ENCODE measurements at regions not wholly inside any gene's neighbourhood (a gene's known extent, or its start where the extent isn't known, plus 50 kb on each side); places are given as distances from the start of the nearest gene placed in this dataset.
"Not testable (repeated sequence)": the region's sequence is repeated elsewhere in the genome, so short reads cannot be mapped to it uniquely, and the experiment has no call there.

DNA sequence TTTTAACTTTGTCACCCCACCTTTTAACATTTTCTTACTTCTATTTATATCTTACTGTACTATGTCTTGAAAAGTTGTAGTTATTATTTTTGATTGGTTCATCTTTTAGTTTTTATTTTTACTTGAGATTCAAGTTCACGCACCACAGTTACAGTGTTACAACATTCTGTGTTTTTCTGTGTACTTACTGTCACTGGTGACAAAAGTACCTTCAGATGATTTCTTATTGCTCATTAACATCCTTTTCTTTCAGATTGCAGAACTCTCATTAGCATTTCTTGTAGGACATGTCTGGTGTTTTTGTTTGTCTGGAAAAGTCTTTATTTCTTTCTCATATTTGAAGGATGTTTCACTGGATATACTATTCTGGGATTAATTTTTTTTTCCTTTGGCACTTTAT lies 289.9 kb downstream of the BCAT1 start:
- Histone ChIP-seq H3K27me3 (ENCODE audit: control insufficient read depth, insufficient read depth, low read length) (no peaks in the 10 kb centered on the region), H3K9me3 (ENCODE audit: control insufficient read depth in 2 of 3, insufficient read depth in 1 of 3, low read length in 3 of 3) (no peaks in the 10 kb centered on the region), H3K36me3 (ENCODE audit: control insufficient read depth in 2 of 3, insufficient read depth in 3 of 3, low read length in 3 of 3) (no peaks in the 10 kb centered on the region), H3K9ac (ENCODE audit: low read length in 3 of 3) (no peak overlapping the region), H3K27ac (ENCODE audit: low read depth in 2 of 2, low read length in 2 of 2) (no peak overlapping the region), H3K4me1 (ENCODE audit: control insufficient read depth in 2 of 3, insufficient read depth in 2 of 3, low read depth in 1 of 3, low read length in 3 of 3) (peaks cover 0 to 2% (median 0%) of the 10 kb centered on the region in 3 donors), H3K4me3 (ENCODE audit: low read length in 3 of 3) (no peak overlapping the region)
- intact Hi-C loops (cut with DNase I), result no loop called here
- DNase-seq (no peak), FAIRE-seq (no peak)
- no peak for TF ChIP-seq CTCF (IDR thresholded peaks at IDR 0.05; ENCODE audit: borderline replicate concordance, extremely low read depth, insufficient read depth)

DNA sequence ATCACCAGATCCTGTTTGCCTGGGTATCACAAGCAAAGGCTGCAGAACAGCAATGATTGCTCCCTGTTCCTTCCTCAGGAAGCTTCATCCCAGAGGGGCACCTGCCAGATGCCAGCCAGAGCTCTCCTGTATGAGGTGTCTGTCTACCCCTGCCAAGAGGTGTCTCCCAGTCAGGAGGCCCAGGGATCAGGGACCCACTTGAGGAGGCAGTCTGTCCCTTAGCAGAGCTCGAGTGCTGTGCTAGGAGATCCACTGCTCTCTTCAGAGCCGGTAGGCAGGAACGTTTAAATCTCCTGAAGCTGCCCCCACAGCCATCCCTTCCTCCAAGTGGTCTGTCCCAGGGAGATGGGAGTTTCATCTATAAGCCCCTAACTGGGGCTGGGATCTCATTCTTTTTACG lies 294.6 kb downstream of the BCAT1 start:
- H3K4me3 ChIP-seq (ENCODE audit: low read length in 3 of 3); FAIRE-seq; intact Hi-C loops (cut with DNase I); H3K27me3 ChIP-seq (ENCODE audit: control insufficient read depth, insufficient read depth, low read length); H3K9ac ChIP-seq (ENCODE audit: low read length in 3 of 3); H3K9me3 ChIP-seq (ENCODE audit: control insufficient read depth in 2 of 3, insufficient read depth in 1 of 3, low read length in 3 of 3); H3K36me3 ChIP-seq (ENCODE audit: control insufficient read depth in 2 of 3, insufficient read depth in 3 of 3, low read length in 3 of 3); DNase-seq; H3K27ac ChIP-seq (ENCODE audit: low read depth in 2 of 2, low read length in 2 of 2); H3K4me1 ChIP-seq (ENCODE audit: control insufficient read depth in 2 of 3, insufficient read depth in 2 of 3, low read depth in 1 of 3, low read length in 3 of 3): not testable (repeated sequence)

- no peak for FAIRE-seq
These were observed 299.3 kb downstream of the BCAT1 start for GRCh38 chr12:24649634-24650033.

GRCh38 chr12:24649209-24649608 lies 299.7 kb downstream of the BCAT1 start:
- Histone ChIP-seq H3K27ac (ENCODE audit: low read depth in 2 of 2, low read length in 2 of 2) (no peak overlapping the region), H3K9me3 (ENCODE audit: control insufficient read depth in 2 of 3, insufficient read depth in 1 of 3, low read length in 3 of 3) (no peaks in the 10 kb centered on the region), H3K27me3 (ENCODE audit: control insufficient read depth, insufficient read depth, low read length) (no peaks in the 10 kb centered on the region), H3K4me1 (ENCODE audit: control insufficient read depth in 2 of 3, insufficient read depth in 2 of 3, low read depth in 1 of 3, low read length in 3 of 3) (no peaks in the 10 kb centered on the region), H3K9ac (ENCODE audit: low read length in 3 of 3) (no peak overlapping the region), H3K4me3 (ENCODE audit: low read length in 3 of 3) (no peak overlapping the region), H3K36me3 (ENCODE audit: control insufficient read depth in 2 of 3, insufficient read depth in 3 of 3, low read length in 3 of 3) (no peaks in the 10 kb centered on the region)
- TF ChIP-seq CTCF (IDR thresholded peaks at IDR 0.05; ENCODE audit: borderline replicate concordance, extremely low read depth, insufficient read depth), result no peak
- intact Hi-C loops (cut with DNase I), result no loop called here
- DNase-seq (no peak), FAIRE-seq (no peak)

More at GRCh38 chr12:24649634-24650033, 299.3 kb downstream of the BCAT1 start:
- TF ChIP-seq CTCF (IDR thresholded peaks at IDR 0.05; ENCODE audit: borderline replicate concordance, extremely low read depth, insufficient read depth), result no peak
- intact Hi-C loops (cut with DNase I), result no loop called here
- no peak for DNase-seq
- no peaks in the 10 kb centered on the region for H3K9me3 ChIP-seq (ENCODE audit: control insufficient read depth in 2 of 3, insufficient read depth in 1 of 3, low read length in 3 of 3)
- no peaks in the 10 kb centered on the region for H3K36me3 ChIP-seq (ENCODE audit: control insufficient read depth in 2 of 3, insufficient read depth in 3 of 3, low read length in 3 of 3)
- no peak overlapping the region for H3K4me3 ChIP-seq (ENCODE audit: low read length in 3 of 3)
- H3K9ac ChIP-seq (ENCODE audit: low read length in 3 of 3), result no peak overlapping the region
- no peaks in the 10 kb centered on the region for H3K4me1 ChIP-seq (ENCODE audit: control insufficient read depth in 2 of 3, insufficient read depth in 2 of 3, low read depth in 1 of 3, low read length in 3 of 3)
- H3K27ac ChIP-seq (ENCODE audit: low read depth in 2 of 2, low read length in 2 of 2), result no peak overlapping the region
- H3K27me3 ChIP-seq (ENCODE audit: control insufficient read depth, insufficient read depth, low read length), result no peaks in the 10 kb centered on the region

All from kidney (tissue), 13 donors.